ENCODE measurements at regions not wholly inside any gene's neighbourhood (a gene's known extent, or its start where the extent isn't known, plus 50 kb on each side); places are given as distances from the start of the nearest gene placed in this dataset.

DNA sequence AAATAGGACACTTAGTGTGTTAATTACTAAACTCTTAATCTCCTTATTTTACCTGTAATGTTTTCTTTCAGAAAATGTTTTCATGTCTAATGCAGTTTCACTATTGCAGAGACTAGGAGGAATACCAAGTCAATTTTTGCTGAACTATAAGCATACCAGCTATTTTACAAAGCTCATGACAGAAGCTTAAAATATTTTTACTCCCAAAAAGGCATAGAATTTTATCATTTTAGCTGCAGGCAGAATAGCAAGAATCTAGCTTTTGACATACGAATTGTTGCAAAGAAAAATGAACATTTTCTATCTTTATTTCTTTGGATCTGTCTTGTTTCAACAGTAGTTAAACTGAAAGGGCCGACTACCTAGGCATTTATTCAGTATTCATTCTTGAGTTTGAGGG lies 366.9 kb downstream of the FAT3 start:
- no peak for TF ChIP-seq CTCF (IDR thresholded peaks at IDR 0.05; ENCODE audit: unreplicated experiment)
- intact Hi-C loops (cut with micrococcal nuclease) = no loop called here
- no peak overlapping the region for H3K4me3 Mint-ChIP-seq (ENCODE audit: unreplicated experiment)
- H3K36me3 Mint-ChIP-seq (ENCODE audit: insufficient read depth, unreplicated experiment) = no peaks in the 10 kb centered on the region
- CTCF ChIA-PET = interaction anchor here (0.6 kb wide), 1 partner anchor 525 kb away, joined by 3 read pairs; no protein-coding TSS in a partner anchor
- POLR2A ChIA-PET = interaction anchor here (0.5 to 0.6 kb wide), 2 partner anchors 405 to 1535 kb away, joined by 3 read pairs; no protein-coding TSS in a partner anchor
- no peaks in the 10 kb centered on the region for H3K9me3 Mint-ChIP-seq (ENCODE audit: unreplicated experiment)
- no peaks in the 10 kb centered on the region for H3K4me1 Mint-ChIP-seq (ENCODE audit: insufficient read depth, unreplicated experiment)
- no peak overlapping the region for H3K27ac Mint-ChIP-seq (ENCODE audit: low read depth, unreplicated experiment)
- BruUV-seq (replicated peaks) = no TSS peak
- H3K27me3 Mint-ChIP-seq (ENCODE audit: insufficient read depth, unreplicated experiment) = no peaks in the 10 kb centered on the region
- DNase-seq (ENCODE audit: unreplicated experiment) = no peak

DNA sequence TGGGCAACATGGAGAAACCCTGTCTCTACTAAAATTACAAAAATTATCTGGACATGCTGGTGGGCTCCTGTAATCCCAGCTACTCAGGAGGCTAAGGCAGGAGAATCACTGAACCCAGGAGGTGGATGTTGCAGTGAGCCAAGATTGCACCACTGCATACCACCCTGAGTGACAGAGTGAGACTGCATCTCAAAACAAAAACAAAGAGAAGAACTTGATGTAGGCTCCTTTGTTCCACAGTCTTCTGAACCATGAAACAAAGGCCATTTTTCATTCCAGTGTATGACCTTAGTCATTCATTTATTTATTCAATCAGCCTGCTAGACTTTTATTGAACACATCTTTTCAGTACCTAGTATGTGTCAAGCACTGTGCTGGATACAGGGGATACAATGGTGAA lies 369.6 kb downstream of the FAT3 start:
- intact Hi-C loops (cut with micrococcal nuclease) = no loop called here
- CTCF ChIA-PET = no interaction called here
- Mint-ChIP-seq H3K27me3 (ENCODE audit: insufficient read depth, unreplicated experiment) (no peaks in the 10 kb centered on the region), H3K36me3 (ENCODE audit: insufficient read depth, unreplicated experiment) (no peaks in the 10 kb centered on the region), H3K4me3 (ENCODE audit: unreplicated experiment) (no peak overlapping the region), H3K9me3 (ENCODE audit: unreplicated experiment) (no peaks in the 10 kb centered on the region), H3K27ac (ENCODE audit: low read depth, unreplicated experiment) (no peak overlapping the region), H3K4me1 (ENCODE audit: insufficient read depth, unreplicated experiment) (no peaks in the 10 kb centered on the region)
- POLR2A ChIA-PET = no interaction called here
- no peak for DNase-seq (ENCODE audit: unreplicated experiment)
- BruUV-seq (replicated peaks) = no TSS peak
- TF ChIP-seq CTCF (IDR thresholded peaks at IDR 0.05; ENCODE audit: unreplicated experiment) = no peak

- Mint-ChIP-seq H3K4me1 (ENCODE audit: insufficient read depth, unreplicated experiment) (no peaks in the 10 kb centered on the region), H3K9me3 (ENCODE audit: unreplicated experiment) (no peaks in the 10 kb centered on the region), H3K36me3 (ENCODE audit: insufficient read depth, unreplicated experiment) (no peaks in the 10 kb centered on the region), H3K27ac (ENCODE audit: low read depth, unreplicated experiment) (no peak overlapping the region), H3K4me3 (ENCODE audit: unreplicated experiment) (no peak overlapping the region), H3K27me3 (ENCODE audit: insufficient read depth, unreplicated experiment) (no peaks in the 10 kb centered on the region)
- POLR2A ChIA-PET = no interaction called here
- no peak for DNase-seq (ENCODE audit: unreplicated experiment)
- no peak for TF ChIP-seq CTCF (IDR thresholded peaks at IDR 0.05; ENCODE audit: unreplicated experiment)
- CTCF ChIA-PET = no interaction called here
- BruUV-seq (replicated peaks) = no TSS peak
- intact Hi-C loops (cut with micrococcal nuclease) = no loop called here
These were observed 370.4 kb downstream of the FAT3 start for GRCh38 chr11:92595052-92595451.

GRCh38 chr11:92596596-92597317 lies 372.1 kb downstream of the FAT3 start:
- Mint-ChIP-seq H3K4me3 (ENCODE audit: unreplicated experiment) (no peak overlapping the region), H3K27me3 (ENCODE audit: insufficient read depth, unreplicated experiment) (no peaks in the 10 kb centered on the region), H3K36me3 (ENCODE audit: insufficient read depth, unreplicated experiment) (no peaks in the 10 kb centered on the region), H3K9me3 (ENCODE audit: unreplicated experiment) (no peaks in the 10 kb centered on the region), H3K27ac (ENCODE audit: low read depth, unreplicated experiment) (no peak overlapping the region), H3K4me1 (ENCODE audit: insufficient read depth, unreplicated experiment) (no peaks in the 10 kb centered on the region)
- POLR2A ChIA-PET = no interaction called here
- no peak for DNase-seq (ENCODE audit: unreplicated experiment)
- TF ChIP-seq CTCF (IDR thresholded peaks at IDR 0.05; ENCODE audit: unreplicated experiment) = no peak
- intact Hi-C loops (cut with micrococcal nuclease) = no loop called here
- no TSS peak for BruUV-seq (replicated peaks)
- CTCF ChIA-PET = interaction anchor here (0.9 kb wide), 1 partner anchor 290 kb away, joined by 3 read pairs; no protein-coding TSS in a partner anchor
